A549 (cell line): ENCODE measurements at regions not wholly inside any gene's neighbourhood (a gene's known extent, or its start where the extent isn't known, plus 50 kb on each side); places are given as distances from the start of the nearest gene placed in this dataset.

Source experiments
- ATAC-seq, 2 experiments: fragments of 200-7000 bp in 1 of 2; fragments of >200 bp in 1 of 2; cut with Nextera tagmentation in 1 of 2; cut with Tn5 transposase in 1 of 2; 3 replicates each; pipeline versions ENCODE4 v1.8.0 to v1.9.1; 2018 to 2020; ENCODE audit warnings: mild to moderate bottlenecking in 1 of 2, moderate library complexity in 1 of 2
- CTCF ChIA-PET: fragments of 300-600 bp; sonication (Branson Sonifier 250); formaldehyde crosslinking; extraction: SDS; loops from one replicate; lab custom pipeline; 2021; ENCODE audit warnings: antibody characterized with exemption, inconsistent platforms; lab: Yijun Ruan, JAX
- POLR2A ChIA-PET: fragments of 350-600 bp; formaldehyde crosslinking; extraction: SDS; loops from one replicate; lab custom pipeline; 2021; ENCODE audit warnings: antibody characterized with exemption, inconsistent platforms; lab: Yijun Ruan, JAX
- DNase-seq, 2 experiments: peaks; one replicate each; pipeline versions ENCODE4 v3.0.0 to v3.0.0-alpha.2; 2011 to 2016; ENCODE audit warnings: low read depth in 1 of 2, low spot score in 1 of 2
- FAIRE-seq: peaks from 2 replicates; lab custom pipeline; 2011; peaks lifted over from hg19 to GRCh38; lab: Jason Lieb, UNC
- H3K27ac ChIP-seq, 2 experiments: fragments of >200 bp; sonication (Bioruptor Twin); formaldehyde crosslinking; 3 replicates each; pipeline ENCODE4 v1.5.1; 2016 to 2017
- H3K4me1 ChIP-seq: fragments of >200 bp; sonication (Bioruptor Twin); formaldehyde crosslinking; 3 replicates; pipeline ENCODE4 v1.6.1; 2016
- H3K4me2 ChIP-seq: fragments of >200 bp; sonication (Bioruptor Twin); formaldehyde crosslinking; 3 replicates; pipeline ENCODE4 v1.6.1; 2016
- H3K4me3 ChIP-seq: fragments of >200 bp; sonication (Bioruptor Twin); formaldehyde crosslinking; 3 replicates; pipeline ENCODE4 v1.5.1; 2016
- H3K9me3 ChIP-seq: fragments of >200 bp; sonication (Bioruptor Twin); formaldehyde crosslinking; 3 replicates; pipeline ENCODE4 v1.6.1; 2016
- BHLHE40 ChIP-seq: IDR thresholded peaks from 2 replicates; pipeline ENCODE4 v1.6.1; 2012; ENCODE audit warnings: low read depth, low read length, inconsistent platforms
- CBX8 ChIP-seq: fragments of 200-600 bp; sonication (generic); IDR thresholded peaks from 2 replicates; pipeline ENCODE4 v1.6.1; 2016
- CEBPB ChIP-seq, 2 experiments: fragments of >200 bp in 1 of 2; sonication (Bioruptor Twin) in 1 of 2; formaldehyde crosslinking in 1 of 2; IDR thresholded peaks; 2 replicates each; pipeline ENCODE4 v1.6.1; 2012 to 2016
- EHF ChIP-seq: fragments of 250-450 bp; sonication (Bioruptor Pico); IDR thresholded peaks from 2 replicates; pipeline ENCODE4 v1.5.0; 2020; ENCODE audit warnings: mild to moderate bottlenecking
- ESRRA ChIP-seq: fragments of 150-350 bp; IDR thresholded peaks from 2 replicates; pipeline ENCODE4 v1.6.1; 2014; ENCODE audit warnings: mild to moderate bottlenecking, low read length, borderline replicate concordance
- FOSL2 ChIP-seq, 2 experiments: fragments of 450-650 bp in 1 of 2; fragments of >200 bp in 1 of 2; sonication (Bioruptor Twin) in 1 of 2; formaldehyde crosslinking; IDR thresholded peaks; 2 replicates each; pipeline versions ENCODE4 v1.5.0 to v1.6.1; 2016 to 2020; ENCODE audit warnings: mild to moderate bottlenecking in 1 of 2, moderate library complexity in 1 of 2
- HEYL ChIP-seq: fragments of 250-450 bp; sonication (Bioruptor Pico); IDR thresholded peaks from 2 replicates; pipeline ENCODE4 v1.8.0; 2021; ENCODE audit warnings: mild to moderate bottlenecking, moderate library complexity
- HOXA7 ChIP-seq: fragments of 250-450 bp; sonication (Bioruptor Pico); IDR thresholded peaks from 2 replicates; pipeline ENCODE4 v1.5.0; 2020; ENCODE audit warnings: mild to moderate bottlenecking, moderate library complexity
- HOXB13 ChIP-seq: fragments of 250-450 bp; sonication (Bioruptor Pico); IDR thresholded peaks from 2 replicates; pipeline ENCODE4 v1.5.0; 2020; ENCODE audit warnings: low read depth, mild to moderate bottlenecking, moderate library complexity
- JUN ChIP-seq, 2 experiments: fragments of >200 bp; sonication (Bioruptor Twin); formaldehyde crosslinking; IDR thresholded peaks; 2 replicates in 1 of 2; 3 replicates in 1 of 2; pipeline ENCODE4 v1.6.1; 2016 to 2017
- JUNB ChIP-seq: fragments of >200 bp; sonication (Bioruptor Twin); formaldehyde crosslinking; IDR thresholded peaks from 2 replicates; pipeline ENCODE4 v1.6.1; 2016
- MAZ ChIP-seq: fragments of 150-350 bp; IDR thresholded peaks from 2 replicates; pipeline ENCODE4 v1.6.1; 2014; ENCODE audit warnings: antibody characterized with exemption, low read depth, low read length, borderline replicate concordance
- NFE2L2 ChIP-seq: fragments of 150-350 bp; conservative IDR thresholded peaks from 2 replicates; pipeline ENCODE4 v1.6.1; 2014; ENCODE audit warnings: low read length
- NPAS2 ChIP-seq: fragments of 250-450 bp; sonication (Bioruptor Pico); IDR thresholded peaks from 2 replicates; pipeline ENCODE4 v1.8.0; 2022; ENCODE audit warnings: mild to moderate bottlenecking, moderate library complexity, borderline replicate concordance
- PHF8 ChIP-seq: fragments of 200-600 bp; sonication (generic); IDR thresholded peaks from 2 replicates; pipeline ENCODE4 v1.6.1; 2016; ENCODE audit warnings: low read depth, mild to moderate bottlenecking, antibody characterized with exemption, moderate library complexity, borderline replicate concordance
- POLR2AphosphoS2 ChIP-seq: conservative IDR thresholded peaks from 2 replicates; pipeline ENCODE4 v1.6.1; 2012; ENCODE audit warnings: low read length, improper control_type of control experiment, inconsistent platforms
- RAD21 ChIP-seq, 2 experiments: fragments of >200 bp in 1 of 2; sonication (Bioruptor Twin) in 1 of 2; formaldehyde crosslinking in 1 of 2; IDR thresholded peaks in 1 of 2; conservative IDR thresholded peaks in 1 of 2; 2 replicates in 1 of 2; 3 replicates in 1 of 2; pipeline ENCODE4 v1.6.1; 2012 to 2018; ENCODE audit warnings: inconsistent platforms in 1 of 2
- RCOR1 ChIP-seq: fragments of 150-350 bp; IDR thresholded peaks from 2 replicates; pipeline ENCODE4 v1.6.1; 2014; ENCODE audit warnings: antibody characterized with exemption, low read length, low read depth
- RFX5 ChIP-seq: fragments of 450-650 bp; IDR thresholded peaks from 2 replicates; pipeline ENCODE4 v1.7.1; 2014; ENCODE audit warnings: antibody characterized with exemption, mild to moderate bottlenecking, moderate library complexity
- RNF2 ChIP-seq: fragments of 200-600 bp; sonication (generic); IDR thresholded peaks from 2 replicates; pipeline ENCODE4 v1.6.1; 2016; ENCODE audit warnings: low read depth, mild to moderate bottlenecking, antibody characterized with exemption, moderate library complexity, borderline replicate concordance
- SMC3 ChIP-seq: fragments of >200 bp; sonication (Bioruptor Twin); formaldehyde crosslinking; IDR thresholded peaks from 3 replicates; pipeline ENCODE4 v1.6.1; 2018; ENCODE audit warnings: inconsistent platforms
- TP53 ChIP-seq: fragments of 250-450 bp; sonication (Bioruptor Pico); IDR thresholded peaks from 2 replicates; pipeline ENCODE4 v1.5.0; 2021; ENCODE audit warnings: mild to moderate bottlenecking, moderate library complexity
- WGBS: methylation state at CpG from one replicate; pipeline ENCODE4 v1.1.6; 2017; ENCODE audit errors: missing lambda C conversion rate; 5-methylcytosine and 5-hydroxymethylcytosine counted together
- TF ChIP-seq, protein P1 (sequence below): fragments of 250-450 bp; sonication (Bioruptor Pico); IDR thresholded peaks from 2 replicates; pipeline ENCODE4 v1.5.0; 2021; ENCODE audit warnings: mild to moderate bottlenecking, moderate library complexity, borderline replicate concordance
- TF ChIP-seq, protein P2 (sequence below): IDR thresholded peaks from 2 replicates; pipeline ENCODE4 v1.6.1; 2012; ENCODE audit warnings: low read depth, borderline replicate concordance
- TF ChIP-seq, protein P3 (sequence below): fragments of >200 bp; sonication (Bioruptor Twin); formaldehyde crosslinking; IDR thresholded peaks from 3 replicates; pipeline ENCODE4 v1.6.1; 2016

DNA sequence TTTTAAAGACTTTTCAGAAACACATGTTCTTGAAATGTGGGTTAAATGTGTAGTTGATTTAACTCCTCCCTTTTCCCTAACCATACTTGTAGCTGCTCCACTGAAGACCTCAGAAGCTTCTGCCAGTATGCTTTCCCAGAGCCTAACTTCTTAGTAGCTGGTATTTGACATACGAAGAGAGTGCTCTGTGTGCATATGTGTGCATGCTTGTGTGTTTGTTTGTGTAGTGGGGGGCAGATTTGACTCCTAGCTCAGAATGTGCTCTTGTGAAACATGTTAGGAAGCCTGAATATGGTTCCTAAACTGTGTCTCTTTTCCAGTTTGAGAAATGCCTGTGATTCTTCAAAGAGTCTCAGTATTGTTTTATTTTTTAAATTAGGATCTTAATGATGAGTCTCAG lies 420.4 kb downstream of the PCNX1 start (continued):
- TF ChIP-seq, protein P1, sequence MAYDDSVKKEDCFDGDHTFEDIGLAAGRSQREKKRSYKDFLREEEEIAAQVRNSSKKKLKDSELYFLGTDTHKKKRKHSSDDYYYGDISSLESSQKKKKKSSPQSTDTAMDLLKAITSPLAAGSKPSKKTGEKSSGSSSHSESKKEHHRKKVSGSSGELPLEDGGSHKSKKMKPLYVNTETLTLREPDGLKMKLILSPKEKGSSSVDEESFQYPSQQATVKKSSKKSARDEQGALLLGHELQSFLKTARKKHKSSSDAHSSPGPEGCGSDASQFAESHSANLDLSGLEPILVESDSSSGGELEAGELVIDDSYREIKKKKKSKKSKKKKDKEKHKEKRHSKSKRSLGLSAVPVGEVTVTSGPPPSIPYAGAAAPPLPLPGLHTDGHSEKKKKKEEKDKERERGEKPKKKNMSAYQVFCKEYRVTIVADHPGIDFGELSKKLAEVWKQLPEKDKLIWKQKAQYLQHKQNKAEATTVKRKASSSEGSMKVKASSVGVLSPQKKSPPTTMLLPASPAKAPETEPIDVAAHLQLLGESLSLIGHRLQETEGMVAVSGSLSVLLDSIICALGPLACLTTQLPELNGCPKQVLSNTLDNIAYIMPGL (CRISPR knock-in tag) = no peak
- TF ChIP-seq FOSL2 (IDR thresholded peaks at IDR 0.05) (no peak), FOSL2 (CRISPR knock-in tag; IDR thresholded peaks at IDR 0.05) (no peak), NFE2L2 (no peak), HOXA7 (no peak), JUN (IDR thresholded peaks at IDR 0.05) (no peak), BHLHE40 (no peak), CBX8 (no peak), HOXB13 (CRISPR knock-in tag) (no peak), SMC3 (no peak)
- TF ChIP-seq, protein P2, sequence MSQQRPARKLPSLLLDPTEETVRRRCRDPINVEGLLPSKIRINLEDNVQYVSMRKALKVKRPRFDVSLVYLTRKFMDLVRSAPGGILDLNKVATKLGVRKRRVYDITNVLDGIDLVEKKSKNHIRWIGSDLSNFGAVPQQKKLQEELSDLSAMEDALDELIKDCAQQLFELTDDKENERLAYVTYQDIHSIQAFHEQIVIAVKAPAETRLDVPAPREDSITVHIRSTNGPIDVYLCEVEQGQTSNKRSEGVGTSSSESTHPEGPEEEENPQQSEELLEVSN = no peak
- TF ChIP-seq, protein P3, sequence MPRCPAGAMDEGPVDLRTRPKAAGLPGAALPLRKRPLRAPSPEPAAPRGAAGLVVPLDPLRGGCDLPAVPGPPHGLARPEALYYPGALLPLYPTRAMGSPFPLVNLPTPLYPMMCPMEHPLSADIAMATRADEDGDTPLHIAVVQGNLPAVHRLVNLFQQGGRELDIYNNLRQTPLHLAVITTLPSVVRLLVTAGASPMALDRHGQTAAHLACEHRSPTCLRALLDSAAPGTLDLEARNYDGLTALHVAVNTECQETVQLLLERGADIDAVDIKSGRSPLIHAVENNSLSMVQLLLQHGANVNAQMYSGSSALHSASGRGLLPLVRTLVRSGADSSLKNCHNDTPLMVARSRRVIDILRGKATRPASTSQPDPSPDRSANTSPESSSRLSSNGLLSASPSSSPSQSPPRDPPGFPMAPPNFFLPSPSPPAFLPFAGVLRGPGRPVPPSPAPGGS = no peak

DNA sequence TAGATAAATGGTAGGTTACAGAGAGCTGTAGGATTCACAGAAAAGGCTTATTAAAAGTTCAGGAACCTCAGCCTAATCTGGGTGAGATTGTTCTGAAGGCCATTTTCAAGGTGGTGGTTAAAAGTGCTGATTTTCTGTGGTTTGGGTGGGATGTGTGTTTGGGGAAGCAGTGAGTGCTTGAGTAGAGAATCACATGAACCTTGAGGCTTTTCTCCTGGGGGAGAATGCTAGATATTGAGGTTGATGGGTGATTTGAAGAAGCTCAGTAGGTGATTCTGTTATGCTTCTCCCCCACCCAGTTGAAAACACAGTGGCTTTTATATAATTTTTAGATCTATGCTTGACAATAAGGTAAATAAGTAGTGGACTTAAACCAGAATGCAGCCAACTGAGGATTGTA lies 420.9 kb downstream of the PCNX1 start:
- Histone ChIP-seq H3K27ac (no peak overlapping the region), H3K4me3 (no peak overlapping the region), H3K4me1 (no peaks in the 10 kb centered on the region), H3K9me3 (no peaks in the 10 kb centered on the region), H3K4me2 (no peak overlapping the region)
- no peak for ATAC-seq
- no peak for FAIRE-seq
- DNase-seq = no peak
- CTCF ChIA-PET = no interaction called here
- no peak for TF ChIP-seq POLR2AphosphoS2
- TF ChIP-seq RFX5 = no peak
- TF ChIP-seq HOXA7 = no peak
- POLR2A ChIA-PET = no interaction called here

DNA sequence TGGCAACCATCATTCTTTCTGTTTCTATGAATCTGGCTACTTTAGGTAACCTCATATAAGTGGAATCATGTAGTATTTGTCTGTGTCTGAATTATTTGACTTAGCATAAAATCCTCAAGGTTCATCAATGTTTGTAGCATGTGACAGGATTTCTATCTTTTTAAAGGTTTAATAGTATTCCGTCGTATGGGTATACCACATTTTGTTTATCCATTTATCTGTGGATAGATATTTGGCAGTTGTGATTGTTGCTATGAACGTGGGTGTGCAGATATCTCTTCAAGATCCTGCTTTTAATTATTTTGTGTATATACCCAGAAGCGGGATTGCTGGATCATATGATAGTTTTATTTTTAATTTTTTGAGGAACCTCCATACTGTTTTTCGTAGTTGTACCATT lies 421.7 kb downstream of the PCNX1 start:
- WGBS = 77% methylated on average over 5 of the region's 5 CpGs
- Histone ChIP-seq H3K9me3 (no peaks in the 10 kb centered on the region), H3K4me2 (no peak overlapping the region), H3K4me1 (no peaks in the 10 kb centered on the region), H3K4me3 (no peak overlapping the region), H3K27ac (no peak overlapping the region)
- ChIA-PET CTCF (no interaction called here), POLR2A (no interaction called here)
- DNase-seq = no peak
- TF ChIP-seq JUNB (no peak), NPAS2 (CRISPR knock-in tag) (no peak), RAD21 (conservative IDR thresholded peaks at IDR 0.05 in 1 of 2, IDR thresholded peaks at IDR 0.05 in 1 of 2) (no peak), MAZ (no peak), PHF8 (no peak), ESRRA (no peak), TP53 (CRISPR knock-in tag) (no peak), CEBPB (IDR thresholded peaks at IDR 0.05) (no peak), EHF (CRISPR knock-in tag) (no peak), HEYL (CRISPR knock-in tag) (no peak), HOXB13 (CRISPR knock-in tag) (no peak), RNF2 (no peak), RCOR1 (no peak)
- TF ChIP-seq, protein P1 (CRISPR knock-in tag) = no peak
- TF ChIP-seq, protein P3 = no peak
- no peak for FAIRE-seq
- no peak for ATAC-seq
